NB4 (cell line): ENCODE measurements at regions not wholly inside any gene's neighbourhood (a gene's known extent, or its start where the extent isn't known, plus 50 kb on each side); places are given as distances from the start of the nearest gene placed in this dataset.

Experiments used
- CTCF ChIP-seq: IDR thresholded peaks from one replicate; pipeline ENCODE4 v1.5.1; 2012; ENCODE audit warnings: low read depth, low read length
- MAX ChIP-seq: IDR thresholded peaks from 2 replicates; pipeline ENCODE4 v1.6.1; 2011; ENCODE audit warnings: low read depth, low read length
- MYC ChIP-seq: IDR thresholded peaks from 2 replicates; pipeline ENCODE4 v1.6.1; 2011; ENCODE audit warnings: low read depth, low read length
- POLR2A ChIP-seq: IDR thresholded peaks from 2 replicates; pipeline ENCODE4 v1.6.1; 2011; ENCODE audit warnings: mild to moderate bottlenecking; ENCODE audit not compliant: insufficient read length; ENCODE audit errors: extremely low read depth

- TF ChIP-seq CTCF: no peak
- TF ChIP-seq POLR2A: no peak
- TF ChIP-seq MYC: no peak
- no peak for TF ChIP-seq MAX
Measured at GRCh38 chr11:10926801-10927211, 69.0 kb upstream of the ZBED5 start.
